ENCODE measurements at regions not wholly inside any gene's neighbourhood (a gene's known extent, or its start where the extent isn't known, plus 50 kb on each side); places are given as distances from the start of the nearest gene placed in this dataset.
"Not testable (repeated sequence)": the region's sequence is repeated elsewhere in the genome, so short reads cannot be mapped to it uniquely, and the experiment has no call there.

GRCh38 chr5:50513028-50513457 lies 72.0 kb upstream of the EMB start:
- not testable (repeated sequence) for TF ChIP-seq CTCF (IDR thresholded peaks at IDR 0.05; ENCODE audit: extremely low read depth in 1 of 2, insufficient read depth in 1 of 2, low read depth in 1 of 2, low read length in 2 of 2); POLR2A (IDR thresholded peaks at IDR 0.05; ENCODE audit: low read depth, low read length); POLR2AphosphoS5 (IDR thresholded peaks at IDR 0.05; ENCODE audit: insufficient read depth, low read depth, low read length); EZH2 (IDR thresholded peaks at IDR 0.05; ENCODE audit: borderline replicate concordance, low read depth, low read length, severe bottlenecking); GATA2 (IDR thresholded peaks at IDR 0.05; ENCODE audit: insufficient read depth, insufficient read length, low read depth, low read length); MYC (IDR thresholded peaks at IDR 0.05; ENCODE audit: low read depth, low read length); FOS (IDR thresholded peaks at IDR 0.05; ENCODE audit: borderline replicate concordance, insufficient read depth, low read length); JUN (IDR thresholded peaks at IDR 0.05; ENCODE audit: borderline replicate concordance, insufficient read depth, insufficient read length, low read depth)

All from endothelial cell of umbilical vein (primary cell).